SK-N-SH treated with all-trans-retinoic acid at 6 μM for 48 hours (cell line): ENCODE measurements at regions not wholly inside any gene's neighbourhood (a gene's known extent, or its start where the extent isn't known, plus 50 kb on each side); places are given as distances from the start of the nearest gene placed in this dataset.

Experiments
- ATAC-seq: fragments of 200-7000 bp; cut with Tn5 transposase; 3 replicates; pipeline ENCODE4 v1.9.1; 2020; ENCODE audit warnings: mild to moderate bottlenecking, moderate library complexity
- ARNTL ChIP-seq: fragments of 450-650 bp; formaldehyde crosslinking; IDR thresholded peaks from 2 replicates; pipeline ENCODE4 v1.5.0; 2020; ENCODE audit warnings: low read depth, mild to moderate bottlenecking, moderate library complexity, borderline replicate concordance
- BACH2 ChIP-seq: fragments of 250-450 bp; sonication (Bioruptor Pico); IDR thresholded peaks from 2 replicates; pipeline ENCODE4 v1.9.0; 2021; ENCODE audit warnings: mild to moderate bottlenecking, borderline replicate concordance
- CSDC2 ChIP-seq: fragments of 250-450 bp; sonication (Bioruptor Pico); IDR thresholded peaks from 2 replicates; pipeline ENCODE4 v1.5.0; 2020; ENCODE audit warnings: mild to moderate bottlenecking, moderate library complexity
- CSRNP3 ChIP-seq: fragments of 250-450 bp; sonication (Bioruptor Pico); IDR thresholded peaks from 2 replicates; pipeline ENCODE4 v1.5.1; 2021; ENCODE audit warnings: mild to moderate bottlenecking, moderate library complexity
- ESRRG ChIP-seq: fragments of 250-450 bp; sonication (Bioruptor Pico); IDR thresholded peaks from 2 replicates; pipeline ENCODE4 v1.6.1; 2021; ENCODE audit warnings: mild to moderate bottlenecking
- GLIS3 ChIP-seq: fragments of 250-450 bp; sonication (Bioruptor Pico); IDR thresholded peaks from 2 replicates; pipeline ENCODE4 v1.5.0; 2020; ENCODE audit warnings: mild to moderate bottlenecking, moderate library complexity
- ISL1 ChIP-seq: fragments of 250-450 bp; sonication (Bioruptor Pico); IDR thresholded peaks from 2 replicates; pipeline ENCODE4 v2.1.2; 2022; ENCODE audit warnings: mild to moderate bottlenecking, moderate library complexity
- OSR1 ChIP-seq: fragments of 250-450 bp; sonication (Bioruptor Pico); IDR thresholded peaks from 2 replicates; pipeline ENCODE4 v1.8.0; 2022; ENCODE audit warnings: moderate library complexity, mild to moderate bottlenecking, inconsistent platforms
- PPARA ChIP-seq: fragments of 250-450 bp; sonication (Bioruptor Pico); IDR thresholded peaks from 2 replicates; pipeline ENCODE4 v1.5.0; 2020; ENCODE audit warnings: mild to moderate bottlenecking, borderline replicate concordance
- SNAI2 ChIP-seq: fragments of 250-450 bp; sonication (Bioruptor Pico); IDR thresholded peaks from 2 replicates; pipeline ENCODE4 v1.5.0; 2020; ENCODE audit warnings: mild to moderate bottlenecking, moderate library complexity
- TOX ChIP-seq: fragments of 250-450 bp; sonication (Bioruptor Pico); IDR thresholded peaks from 2 replicates; pipeline ENCODE4 v1.8.0; 2021; ENCODE audit warnings: mild to moderate bottlenecking, moderate library complexity, borderline replicate concordance
- TSHZ2 ChIP-seq: fragments of 250-450 bp; sonication (Bioruptor Pico); IDR thresholded peaks from 2 replicates; pipeline ENCODE4 v1.5.0; 2020; ENCODE audit warnings: mild to moderate bottlenecking, moderate library complexity
- ZC3H10 ChIP-seq: fragments of 250-450 bp; sonication (Bioruptor Pico); IDR thresholded peaks from 2 replicates; pipeline ENCODE4 v1.5.1; 2021; ENCODE audit warnings: mild to moderate bottlenecking, moderate library complexity
- ZFP3 ChIP-seq: fragments of 250-450 bp; sonication (Bioruptor Pico); IDR thresholded peaks from 2 replicates; pipeline ENCODE4 v1.5.0; 2020; ENCODE audit warnings: mild to moderate bottlenecking, moderate library complexity
- ZFP30 ChIP-seq: fragments of 450-650 bp; formaldehyde crosslinking; IDR thresholded peaks from 2 replicates; pipeline ENCODE4 v1.5.0; 2022; ENCODE audit warnings: mild to moderate bottlenecking, moderate library complexity
- ZNF565 ChIP-seq: fragments of 450-650 bp; formaldehyde crosslinking; conservative IDR thresholded peaks from 2 replicates; pipeline ENCODE4 v1.5.0; 2020; ENCODE audit warnings: low read depth, mild to moderate bottlenecking, moderate library complexity
- ZNF8 ChIP-seq: fragments of 450-650 bp; formaldehyde crosslinking; IDR thresholded peaks from 2 replicates; pipeline ENCODE4 v1.5.0; 2020; ENCODE audit warnings: mild to moderate bottlenecking, moderate library complexity

- no peak for TF ChIP-seq ZFP3
- no peak for TF ChIP-seq CSRNP3 (CRISPR knock-in tag)
- TF ChIP-seq ZC3H10 (CRISPR knock-in tag), result no peak
- TF ChIP-seq ZFP30 (CRISPR knock-in tag), result no peak
- no peak for TF ChIP-seq ZNF8 (CRISPR knock-in tag)
- TF ChIP-seq ZNF565 (CRISPR knock-in tag), result no peak
- no peak for ATAC-seq
Observed at GRCh38 chr5:40240671-40241070, 439.0 kb upstream of the PTGER4 start.

GRCh38 chr5:40240111-40240510, 439.6 kb upstream of the PTGER4 start:
- ATAC-seq, result no peak
- TF ChIP-seq ARNTL, result no peak
- no peak for TF ChIP-seq OSR1 (CRISPR knock-in tag)
- no peak for TF ChIP-seq TOX (CRISPR knock-in tag)
- TF ChIP-seq ZFP3, result no peak
- no peak for TF ChIP-seq ZNF565 (CRISPR knock-in tag)
- no peak for TF ChIP-seq BACH2 (CRISPR knock-in tag)
- TF ChIP-seq SNAI2 (CRISPR knock-in tag), result no peak
- TF ChIP-seq PPARA (CRISPR knock-in tag), result no peak
- TF ChIP-seq ZFP30 (CRISPR knock-in tag), result no peak
- TF ChIP-seq TSHZ2 (CRISPR knock-in tag), result no peak
- no peak for TF ChIP-seq CSDC2 (CRISPR knock-in tag)

- ATAC-seq, result no peak
- no peak for TF ChIP-seq TOX (CRISPR knock-in tag)
- TF ChIP-seq ESRRG (CRISPR knock-in tag), result no peak
- no peak for TF ChIP-seq ZNF8 (CRISPR knock-in tag)
- TF ChIP-seq TSHZ2 (CRISPR knock-in tag), result no peak
- TF ChIP-seq, all 23 proteins: peak for 0
Observed at GRCh38 chr5:40238066-40238745, 441.5 kb upstream of the PTGER4 start.

- no peak for ATAC-seq
Observed at GRCh38 chr5:40235471-40236400, 444.0 kb upstream of the PTGER4 start.

More at GRCh38 chr5:40235471-40236400, 444.0 kb upstream of the PTGER4 start:
- TF ChIP-seq TSHZ2 (CRISPR knock-in tag) (no peak), ISL1 (CRISPR knock-in tag) (no peak), GLIS3 (CRISPR knock-in tag) (no peak), SNAI2 (CRISPR knock-in tag) (no peak), ZFP30 (CRISPR knock-in tag) (no peak)
